Fibroblast of skin of left quadriceps (primary cell): ENCODE measurements at regions not wholly inside any gene's neighbourhood (a gene's known extent, or its start where the extent isn't known, plus 50 kb on each side); places are given as distances from the start of the nearest gene placed in this dataset.

Experiments
- DNase-seq, 2 experiments: peaks; one replicate each; pipeline ENCODE4 v3.0.0-alpha.2; 2013; ENCODE audit warnings: low read depth in 2 of 2

DNA sequence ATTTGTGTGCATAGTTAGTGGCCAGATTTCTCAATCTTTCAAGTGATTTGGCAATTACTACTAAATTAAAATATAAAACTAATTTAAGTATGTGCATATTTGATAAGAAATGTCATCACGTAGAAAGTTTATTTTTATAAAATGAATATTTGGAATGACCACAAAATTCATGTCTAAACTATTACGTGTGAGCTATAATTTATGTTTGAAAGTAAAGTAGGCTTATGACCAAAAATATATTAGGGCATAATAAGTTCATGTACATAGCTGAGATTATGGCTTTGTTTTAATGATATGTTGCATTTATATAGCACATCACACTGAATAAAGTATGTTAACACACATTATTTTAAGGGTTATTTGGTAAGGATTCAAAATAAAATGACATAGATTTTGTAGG, 1532.6 kb downstream of the C4orf33 start:
- no peak for DNase-seq

GRCh38 chr4:130632731-130633604, 1537.0 kb downstream of the C4orf33 start:
- DNase-seq, result no peak

DNA sequence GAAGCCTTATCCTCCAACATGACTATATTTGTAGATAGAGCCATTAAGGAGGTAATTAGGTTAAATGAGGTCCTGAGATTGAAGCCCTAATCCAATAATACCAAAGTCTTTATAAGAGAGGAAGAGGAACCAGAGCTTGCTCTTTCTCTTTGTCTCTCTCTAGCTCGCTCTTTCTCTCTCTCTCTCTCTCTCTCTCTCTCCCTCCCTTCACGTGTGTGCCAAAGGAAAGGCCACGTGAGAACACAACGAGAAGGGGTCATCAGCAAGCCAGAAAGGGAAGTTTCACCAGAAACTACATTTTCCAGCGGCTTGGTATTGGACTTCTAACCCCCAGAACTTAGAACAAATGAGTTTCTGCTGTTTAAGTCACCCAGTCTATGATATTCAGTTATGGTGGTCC, 1540.5 kb downstream of the C4orf33 start:
- DNase-seq, result no peak

- no peak for DNase-seq
These were observed 1544.6 kb downstream of the C4orf33 start for GRCh38 chr4:130640592-130640991.

- no peak for DNase-seq
These were observed 1550.9 kb downstream of the C4orf33 start for GRCh38 chr4:130646886-130647285.

GRCh38 chr4:130648570-130648969, 1552.6 kb downstream of the C4orf33 start:
- no peak for DNase-seq

- no peak for DNase-seq
These were observed 1557.9 kb downstream of the C4orf33 start for GRCh38 chr4:130653842-130654241.

- DNase-seq, result no peak
These were observed 1563.4 kb downstream of the C4orf33 start for GRCh38 chr4:130659320-130659719.

- DNase-seq, result no peak
These were observed 1572.9 kb downstream of the C4orf33 start for GRCh38 chr4:130668859-130669258.

DNA sequence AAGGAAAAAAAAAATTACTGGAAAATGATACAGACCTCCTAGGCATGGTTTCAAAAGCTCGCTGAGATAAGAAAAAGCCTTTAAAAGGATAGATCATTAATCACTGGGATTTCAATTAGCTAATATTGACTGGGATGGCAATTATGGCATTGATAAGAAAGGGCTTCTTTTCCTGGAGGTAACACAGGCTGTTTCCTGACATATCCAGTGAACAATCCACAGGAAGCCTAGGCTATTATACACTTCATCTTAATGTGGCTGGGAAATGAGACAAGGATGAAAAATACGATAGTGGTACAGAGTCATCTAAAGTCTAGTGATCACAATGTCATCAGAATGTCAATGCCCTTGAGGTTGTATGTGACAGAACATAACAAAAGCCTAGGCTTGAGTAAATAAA, 1579.3 kb downstream of the C4orf33 start:
- DNase-seq, result no peak

DNA sequence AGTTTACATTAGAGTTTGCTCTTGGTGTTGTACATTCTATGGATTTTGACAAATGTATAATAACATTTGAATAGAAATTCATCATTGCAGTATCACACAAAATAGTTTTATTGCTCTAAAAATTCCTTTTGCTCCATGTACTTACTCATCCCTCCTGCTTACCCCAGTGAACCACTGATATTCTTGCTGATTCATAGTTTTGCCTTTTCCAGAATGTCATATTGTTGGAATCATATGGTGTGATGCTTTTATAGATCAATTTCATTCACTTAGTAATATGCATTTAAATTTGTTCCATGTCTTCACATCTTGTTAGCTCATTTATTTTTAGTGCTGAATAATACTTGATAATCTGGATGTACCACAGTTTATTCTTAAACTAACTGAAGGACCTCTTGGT, 1593.2 kb downstream of the C4orf33 start:
- peak; percentile 36 to 42 for DNase-seq

DNA sequence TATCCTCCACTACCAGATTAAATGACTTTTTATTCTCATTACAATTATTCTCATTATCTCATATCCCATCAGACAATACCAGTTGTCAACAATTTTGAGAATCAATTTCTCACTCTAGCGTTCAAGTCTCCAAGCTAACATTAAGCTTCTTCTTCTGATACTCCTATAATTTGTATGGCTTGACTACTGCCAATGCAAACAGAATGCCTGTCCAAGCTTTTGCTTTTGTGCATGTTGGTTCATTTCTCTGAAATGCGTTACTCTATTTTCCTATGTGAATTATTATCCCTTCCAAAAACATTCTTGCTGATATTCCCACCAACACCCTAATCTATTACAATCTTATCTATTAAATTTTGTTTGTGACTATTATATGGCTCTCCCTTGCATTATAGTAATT, 1602.3 kb downstream of the C4orf33 start:
- DNase-seq, result no peak

DNA sequence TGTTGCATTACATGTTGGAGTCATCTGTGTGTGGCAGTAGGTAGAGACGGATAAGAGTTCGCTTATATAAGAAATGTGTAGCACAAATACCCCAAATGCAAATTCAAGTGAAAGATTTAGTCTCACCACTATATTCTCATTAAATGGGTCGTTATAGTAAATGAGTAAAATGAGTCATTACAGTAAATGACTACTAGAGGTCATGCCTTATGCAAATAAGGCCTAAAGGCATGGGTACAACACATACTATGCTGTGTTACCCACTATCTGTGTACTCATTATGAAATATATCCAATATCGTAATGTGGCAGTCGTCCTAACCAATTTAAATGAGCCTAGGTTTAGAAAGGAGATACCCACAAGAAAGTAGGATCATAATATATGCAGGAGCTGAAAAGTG, 1603.1 kb downstream of the C4orf33 start:
- DNase-seq, result no peak

- no peak for DNase-seq
These were observed 1607.4 kb downstream of the C4orf33 start for GRCh38 chr4:130703211-130703935.

GRCh38 chr4:130705023-130705422, 1609.1 kb downstream of the C4orf33 start:
- no peak for DNase-seq

- peak; percentile 66 to 76 for DNase-seq
These were observed 1616.1 kb downstream of the C4orf33 start for GRCh38 chr4:130712038-130712437.

GRCh38 chr4:130714006-130714405, 1618.1 kb downstream of the C4orf33 start:
- no peak for DNase-seq

DNA sequence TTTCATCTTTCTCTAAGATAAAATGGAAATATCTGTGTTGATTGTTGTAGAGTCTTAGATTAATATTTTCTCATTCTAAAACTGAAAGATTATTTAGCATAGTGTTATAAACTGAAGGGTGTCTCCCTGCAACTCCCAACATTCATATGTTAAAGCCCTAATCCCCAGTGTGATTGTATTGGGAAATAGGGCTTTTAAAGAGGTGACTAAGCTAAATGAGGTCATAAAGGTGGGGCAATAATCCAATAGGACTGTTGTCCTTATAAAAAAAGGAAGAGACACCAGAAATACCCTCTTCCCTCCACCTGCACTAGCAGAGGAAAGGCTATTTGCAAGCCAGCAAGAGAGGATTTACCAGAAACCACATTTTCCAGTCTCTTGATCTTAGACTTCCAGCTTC, 1626.4 kb downstream of the C4orf33 start:
- DNase-seq, result no peak

DNA sequence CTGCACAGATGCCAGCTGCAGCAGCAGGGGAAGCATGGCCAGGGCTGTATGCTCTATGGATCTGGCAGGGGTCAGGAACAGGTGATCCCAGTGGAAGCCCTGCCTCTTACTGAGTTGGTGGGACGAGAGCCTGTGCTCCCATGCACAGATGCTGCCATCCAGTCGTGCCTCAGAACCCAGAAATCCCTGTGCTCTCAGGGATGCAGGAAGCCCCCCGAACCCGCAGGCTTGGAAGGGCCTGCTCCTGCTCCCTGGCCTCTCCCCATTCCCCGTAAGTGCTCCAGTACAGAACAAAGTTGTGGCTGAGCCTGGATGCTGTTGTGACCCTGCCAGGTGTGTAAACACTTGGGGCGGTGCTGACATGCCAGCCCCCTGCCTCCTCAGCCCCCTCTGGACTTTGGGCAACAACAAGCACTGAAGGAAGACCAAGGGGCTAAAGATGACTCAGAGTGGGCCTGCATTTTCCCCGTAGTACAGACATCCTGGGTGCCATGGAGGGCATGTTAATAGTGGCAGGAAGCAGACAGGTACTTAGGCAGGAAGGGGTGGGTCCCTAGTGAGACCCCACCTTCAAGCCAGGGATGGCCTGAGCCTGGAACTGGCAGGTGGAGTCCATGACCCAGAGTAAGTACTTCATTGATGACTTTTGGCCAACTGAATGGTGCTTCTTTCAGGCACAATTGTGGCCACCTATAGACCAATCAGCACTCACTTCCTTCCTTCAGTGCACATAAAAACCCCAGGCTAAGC, 1640.7 kb downstream of the C4orf33 start:
- no peak for DNase-seq

DNA sequence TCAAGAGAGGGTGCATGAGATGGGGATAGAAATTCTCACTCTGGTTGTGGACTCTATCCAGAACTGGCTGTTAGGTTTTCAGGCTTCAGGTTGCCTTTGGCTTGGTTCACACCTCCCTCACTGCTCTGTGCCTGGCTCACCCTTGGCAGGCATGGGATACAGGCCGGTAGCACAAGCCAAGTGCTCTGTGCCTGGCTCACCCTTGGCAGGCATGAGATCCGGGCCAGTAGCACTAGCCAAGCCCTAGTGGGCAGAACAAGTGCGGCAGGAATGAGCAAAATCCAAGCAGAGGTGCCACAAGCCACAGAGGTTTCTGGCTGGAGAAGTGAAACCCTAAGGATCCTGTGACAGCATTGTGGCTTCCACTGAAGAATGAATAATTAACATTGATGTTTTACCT, 1642.3 kb downstream of the C4orf33 start:
- DNase-seq, result no peak

DNA sequence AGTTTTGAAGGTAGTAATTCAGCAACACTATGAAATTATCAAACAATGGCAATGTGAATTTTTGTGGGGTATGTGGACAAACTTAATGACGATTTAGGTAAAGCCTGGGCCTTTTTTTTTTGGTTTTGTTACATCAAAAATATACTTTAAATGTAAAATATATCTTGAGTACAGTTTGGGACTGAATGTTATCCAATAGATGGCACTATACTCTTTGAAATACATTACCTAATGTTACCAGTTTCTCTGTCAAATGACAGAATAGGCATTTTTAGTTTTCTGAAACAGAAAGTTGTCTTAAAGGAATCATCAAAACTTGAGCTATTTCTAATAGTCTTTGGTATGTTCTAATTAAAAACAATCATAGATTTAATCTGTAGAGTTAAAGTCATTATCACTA, 1651.9 kb downstream of the C4orf33 start:
- DNase-seq, result no peak

DNA sequence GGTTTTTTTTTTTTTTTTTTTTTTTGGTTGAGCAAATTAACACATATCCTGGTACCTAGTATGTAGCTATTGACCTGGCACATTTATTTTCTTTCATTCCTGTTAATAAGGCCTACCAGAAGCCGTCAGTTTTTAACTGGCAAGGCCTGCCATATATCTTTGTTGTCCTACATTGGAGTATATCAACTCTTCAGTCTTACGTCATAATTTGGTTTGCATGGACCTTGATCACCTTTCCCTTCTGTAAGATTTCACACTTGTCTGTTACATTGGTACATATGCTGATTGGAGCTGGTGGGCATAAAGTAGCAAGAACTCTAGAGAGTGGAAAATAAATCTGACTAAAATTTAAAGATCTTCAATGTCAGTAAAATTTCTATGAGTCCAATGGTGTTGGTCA, 1658.0 kb downstream of the C4orf33 start:
- no peak for DNase-seq
